Aorta (tissue), 5 donors: ENCODE measurements at regions not wholly inside any gene's neighbourhood (a gene's known extent, or its start where the extent isn't known, plus 50 kb on each side); places are given as distances from the start of the nearest gene placed in this dataset.

Experiments used
- ATAC-seq: fragments of 200-7000 bp; cut with Tn5 transposase; one replicate; pipeline ENCODE4 v1.9.1; 2022; ENCODE audit warnings: moderate library complexity; ENCODE audit not compliant: low FRiP score
- DNase-seq, 2 donors: peaks; one replicate each; pipeline ENCODE4 v3.0.0-alpha.2; 2020
- H3K27ac ChIP-seq, 2 donors: one replicate each; pipeline ENCODE4 v1.5.1; 2013; ENCODE audit warnings: low read length in 2 of 2, mild to moderate bottlenecking in 2 of 2, moderate library complexity in 2 of 2, control low read depth in 1 of 2, inconsistent platforms in 1 of 2, low read depth in 1 of 2
- H3K27me3 ChIP-seq, 2 donors: one replicate each; pipeline ENCODE4 v1.6.1; 2013; ENCODE audit warnings: control low read depth in 1 of 2, low read length in 1 of 2, mild to moderate bottlenecking in 1 of 2, moderate library complexity in 1 of 2; ENCODE audit not compliant: insufficient read depth in 2 of 2, control insufficient read depth in 1 of 2
- H3K36me3 ChIP-seq, 2 donors: one replicate each; pipeline ENCODE4 v1.6.1; 2013; ENCODE audit warnings: control low read depth in 1 of 2, low read length in 1 of 2, mild to moderate bottlenecking in 1 of 2; ENCODE audit not compliant: insufficient read depth in 2 of 2, control insufficient read depth in 1 of 2
- H3K4me1 ChIP-seq, 2 donors: one replicate each; pipeline ENCODE4 v1.6.1; 2013; ENCODE audit warnings: low read length in 2 of 2, control low read depth in 1 of 2, mild to moderate bottlenecking in 1 of 2, moderate library complexity in 1 of 2; ENCODE audit not compliant: insufficient read depth in 2 of 2, control insufficient read depth in 1 of 2
- H3K4me3 ChIP-seq, 2 donors: one replicate each; pipeline ENCODE4 v1.5.1; 2013; ENCODE audit warnings: low read length in 2 of 2, control low read depth in 1 of 2, mild to moderate bottlenecking in 1 of 2
- H3K9me3 ChIP-seq: one replicate; pipeline ENCODE4 v1.6.1; 2013; ENCODE audit warnings: mild to moderate bottlenecking, low read length; ENCODE audit not compliant: control insufficient read depth
- WGBS, 2 donors: extraction: QIAGEN DNeasy Blood & Tissue Kit; methylation state at CpG; one replicate each; pipeline ENCODE4 v1.1.7; 2013; 5-methylcytosine and 5-hydroxymethylcytosine counted together
- intact Hi-C, 2 donors: fragments of 100-400 bp; cut with DNase I; formaldehyde crosslinking; loops; one replicate each; pipeline versions ENCODE4 v1.14.2 to v1.15.0; 2022
- donor health status: healthy with polysubstance abuse.
- donor health status: Bipolar disorder and iron deficiency.
- donor health status: DM: no; HTN: no; CAD: no.
- donor health status: DM: no; HTN: no; CAD: no.
- donor health status: DM: yes; HTN: yes; CAD: no.

DNA sequence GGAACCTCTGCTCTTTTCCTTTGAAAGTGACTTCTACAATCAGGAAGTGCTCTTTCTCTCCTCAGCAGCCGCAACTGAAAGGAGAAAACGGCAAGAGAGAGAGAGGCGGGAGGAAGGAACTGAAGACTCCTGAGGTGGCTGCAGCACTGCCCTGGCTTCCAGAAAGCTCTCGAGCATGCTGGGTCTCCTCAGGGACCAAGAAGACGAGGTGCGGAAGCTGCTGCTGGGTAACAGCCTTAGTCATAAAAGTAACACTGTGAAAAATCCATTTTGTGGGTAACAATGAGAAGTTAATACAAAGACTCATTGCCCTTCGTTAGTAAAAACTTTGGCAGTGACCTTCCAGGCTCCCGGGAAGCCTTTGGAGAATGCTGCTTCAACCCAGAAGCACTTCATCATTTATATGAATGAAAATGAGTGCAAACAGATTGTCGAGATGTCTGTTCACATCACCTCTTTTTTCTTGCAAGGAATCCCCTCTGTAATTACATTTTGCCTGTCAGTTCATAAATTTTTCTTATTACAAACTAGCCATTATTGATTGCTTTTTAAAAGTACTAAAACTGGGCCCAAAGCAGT, 473.4 kb downstream of the SOX6 start:
- Histone ChIP-seq H3K27ac (no peak overlapping the region), H3K4me3 (no peak overlapping the region), H3K27me3 (no peaks in the 10 kb centered on the region), H3K36me3 (no peaks in the 10 kb centered on the region), H3K9me3 (no peaks in the 10 kb centered on the region), H3K4me1 (no peaks in the 10 kb centered on the region)
- no peak for DNase-seq
- intact Hi-C loops, result no loop called here
- ATAC-seq, result no peak
- 87 to 93% methylated on average over 9 of the region's 9 CpGs for WGBS, 2 donors

DNA sequence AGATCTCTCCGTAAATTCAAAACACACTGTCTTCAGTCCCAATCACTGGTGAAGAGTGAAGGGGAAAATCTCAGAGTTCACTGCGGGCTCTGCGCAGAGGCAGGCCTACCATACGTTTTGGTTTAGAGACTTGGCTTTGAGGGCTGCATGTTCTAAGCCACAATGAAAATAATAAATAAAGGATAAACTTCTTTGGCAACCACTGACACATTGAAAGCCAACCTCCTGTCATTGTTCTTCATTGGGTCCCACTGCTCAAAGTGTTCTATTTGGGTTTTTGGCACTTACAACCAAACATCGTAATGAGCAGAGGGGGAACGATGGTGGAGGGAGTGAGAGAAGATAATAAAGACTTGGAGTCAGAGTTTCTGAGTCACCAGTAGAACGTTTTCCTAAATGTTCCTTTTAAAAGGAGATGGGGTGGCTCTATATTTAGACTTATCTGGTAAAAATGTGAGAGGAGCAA, 472.9 kb downstream of the SOX6 start:
- ATAC-seq, result peak; percentile 30
- intact Hi-C loops, result no loop called here
- no peaks in the 10 kb centered on the region for H3K4me1 ChIP-seq
- no peak overlapping the region for H3K27ac ChIP-seq
- DNase-seq, result no peak
- H3K4me3 ChIP-seq, result no peak overlapping the region
- H3K9me3 ChIP-seq, result no peaks in the 10 kb centered on the region
- no peaks in the 10 kb centered on the region for H3K36me3 ChIP-seq
- no peaks in the 10 kb centered on the region for H3K27me3 ChIP-seq
- 37 to 39% methylated on average over 7 of the region's 7 CpGs for WGBS, 2 donors

DNA sequence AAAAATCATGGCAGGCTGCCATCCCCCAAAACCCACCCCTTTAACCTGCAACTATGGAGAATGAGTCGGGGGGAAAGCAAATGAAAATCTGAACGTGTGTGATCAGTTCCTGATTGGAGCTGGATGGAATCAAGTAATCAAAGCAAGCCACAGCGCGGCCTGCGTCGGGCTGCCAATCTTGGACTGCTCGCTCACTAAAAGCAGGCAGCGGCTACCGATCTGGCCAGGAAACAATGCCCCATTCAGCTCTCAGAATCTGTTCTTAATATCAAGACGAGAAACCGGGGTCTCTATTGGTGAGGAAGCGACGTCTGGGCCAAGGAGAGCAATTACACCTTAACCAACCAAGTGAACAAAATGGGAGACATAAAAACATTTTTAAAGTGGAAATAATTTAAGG, 472.2 kb downstream of the SOX6 start:
- no peaks in the 10 kb centered on the region for H3K27me3 ChIP-seq
- no peak overlapping the region for H3K27ac ChIP-seq
- no peak for DNase-seq
- no peaks in the 10 kb centered on the region for H3K36me3 ChIP-seq
- 88 to 92% methylated on average over 13 of the region's 13 CpGs for WGBS, 2 donors
- intact Hi-C loops, result no loop called here
- no peak overlapping the region for H3K4me3 ChIP-seq
- H3K4me1 ChIP-seq, result no peaks in the 10 kb centered on the region
- no peaks in the 10 kb centered on the region for H3K9me3 ChIP-seq
- no peak for ATAC-seq

DNA sequence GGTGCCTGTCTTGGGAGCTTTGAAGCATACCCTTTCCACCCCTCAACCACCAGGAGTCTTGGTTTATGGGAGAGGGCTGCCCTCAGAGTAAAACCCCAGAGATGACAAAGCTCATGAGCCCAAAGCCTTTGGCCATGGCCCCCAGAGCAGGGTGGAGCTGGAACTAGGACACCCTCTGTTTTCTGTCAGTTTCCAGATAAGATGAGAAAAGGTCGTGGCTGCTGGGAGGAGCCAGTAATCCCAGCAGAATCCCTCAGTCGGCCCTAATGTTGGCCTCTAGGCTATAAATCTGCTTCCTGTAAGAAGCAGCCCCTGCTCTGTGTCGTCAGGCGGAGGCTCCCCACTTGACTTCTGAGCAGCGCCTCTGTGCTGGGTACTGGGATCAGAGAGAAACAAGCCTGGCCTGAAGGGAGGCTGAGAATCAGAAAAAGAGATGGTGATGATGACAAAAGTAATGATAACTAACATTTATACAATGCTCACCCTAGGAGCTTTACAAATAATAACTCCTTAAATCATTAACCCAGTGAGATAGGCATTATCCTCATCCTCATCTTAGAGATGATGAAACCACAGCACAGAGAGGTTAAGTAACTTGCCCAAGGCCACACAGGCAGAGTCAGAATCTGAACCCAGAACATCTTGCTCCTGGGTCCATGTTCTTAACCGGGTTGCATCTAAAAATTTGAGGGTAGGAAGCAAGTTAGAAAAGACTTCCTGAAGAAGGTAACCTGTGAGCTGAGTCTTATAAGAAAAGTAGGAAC, 471.4 kb downstream of the SOX6 start:
- Histone ChIP-seq H3K4me3 (no peak overlapping the region), H3K9me3 (no peaks in the 10 kb centered on the region), H3K27me3 (no peaks in the 10 kb centered on the region), H3K27ac (no peak overlapping the region), H3K4me1 (no peaks in the 10 kb centered on the region), H3K36me3 (no peaks in the 10 kb centered on the region)
- intact Hi-C loops, result no loop called here
- no peak for ATAC-seq
- whole genome bisulfite sequencing, 2 donors, result 90% methylated on average over 6 of the region's 6 CpGs
- no peak for DNase-seq

DNA sequence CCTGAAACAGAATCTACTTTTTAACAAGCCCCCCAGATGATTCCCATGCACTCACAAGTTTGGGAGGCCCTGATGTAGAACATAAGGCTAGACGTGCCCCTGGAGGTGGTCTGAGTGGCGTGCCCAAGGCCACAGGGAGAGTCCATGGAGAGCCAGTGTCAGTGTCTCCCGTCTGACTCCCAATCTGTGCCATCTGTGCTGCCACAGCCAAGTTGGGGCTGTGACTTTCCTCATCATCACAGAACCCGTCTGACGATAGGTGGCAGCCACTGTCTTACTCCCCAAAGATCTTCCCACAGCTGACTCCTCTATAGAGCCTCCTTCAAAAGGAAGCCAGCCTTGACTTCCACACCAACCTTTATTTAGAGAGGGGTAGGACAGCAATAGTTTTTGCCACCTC, 470.5 kb downstream of the SOX6 start:
- Histone ChIP-seq H3K9me3 (no peaks in the 10 kb centered on the region), H3K4me1 (no peaks in the 10 kb centered on the region), H3K36me3 (no peaks in the 10 kb centered on the region), H3K4me3 (no peak overlapping the region), H3K27me3 (no peaks in the 10 kb centered on the region), H3K27ac (no peak overlapping the region)
- WGBS, 2 donors, result 91 to 96% methylated on average over 5 of the region's 5 CpGs
- intact Hi-C loops, result no loop called here
- DNase-seq (no peak), ATAC-seq (no peak)

DNA sequence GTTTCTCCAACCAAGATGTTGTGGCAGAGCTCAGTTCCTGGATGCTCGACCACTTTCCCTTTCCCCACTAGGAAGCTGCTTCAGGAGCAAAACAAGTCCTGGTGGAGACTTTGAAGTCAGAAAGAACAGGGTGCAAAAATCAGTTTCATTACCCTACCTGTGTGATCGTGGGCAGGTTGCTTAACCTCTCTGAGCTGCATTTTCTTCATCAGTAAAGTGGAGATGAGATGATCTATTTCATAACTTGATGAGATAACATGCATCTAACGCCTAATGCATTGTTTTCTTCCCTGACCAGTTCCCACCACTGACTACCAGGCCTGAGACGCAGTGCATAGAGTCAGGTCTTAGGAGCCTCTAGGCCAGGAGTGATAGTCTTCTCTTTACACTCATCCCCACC, 470.0 kb downstream of the SOX6 start:
- Histone ChIP-seq H3K9me3 (no peaks in the 10 kb centered on the region), H3K36me3 (no peaks in the 10 kb centered on the region), H3K27ac (no peak overlapping the region), H3K4me3 (no peak overlapping the region), H3K4me1 (no peaks in the 10 kb centered on the region), H3K27me3 (no peaks in the 10 kb centered on the region)
- intact Hi-C loops, result no loop called here
- 95% methylated on average over 4 of the region's 4 CpGs for WGBS, 2 donors
- ATAC-seq, result no peak
- DNase-seq, result no peak

DNA sequence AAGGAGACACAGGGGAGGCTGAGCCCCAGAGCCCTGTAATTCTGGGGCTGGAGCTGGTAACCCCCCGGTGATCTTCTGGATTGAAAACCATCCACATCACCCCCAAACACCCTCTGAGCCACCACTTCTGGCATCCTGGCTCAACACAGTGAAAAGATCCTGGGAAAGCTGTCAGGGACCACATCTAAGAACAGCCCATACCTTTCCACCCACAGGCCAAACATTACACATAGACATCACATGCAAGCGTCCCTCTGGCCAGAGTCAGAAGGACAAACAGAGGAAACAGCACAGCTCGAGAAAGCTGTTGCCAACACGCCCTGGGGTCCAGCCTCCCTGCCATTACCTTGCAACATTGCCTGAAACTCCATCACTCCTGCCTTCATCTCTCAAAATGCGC, 469.5 kb downstream of the SOX6 start:
- WGBS, 2 donors, result 90 to 93% methylated on average over 5 of the region's 5 CpGs
- ATAC-seq (no peak), DNase-seq (no peak)
- H3K4me3 ChIP-seq, result no peak overlapping the region
- intact Hi-C loops, result no loop called here
- no peak overlapping the region for H3K27ac ChIP-seq
- H3K36me3 ChIP-seq, result no peaks in the 10 kb centered on the region
- no peaks in the 10 kb centered on the region for H3K9me3 ChIP-seq
- H3K27me3 ChIP-seq, result no peaks in the 10 kb centered on the region
- no peaks in the 10 kb centered on the region for H3K4me1 ChIP-seq

DNA sequence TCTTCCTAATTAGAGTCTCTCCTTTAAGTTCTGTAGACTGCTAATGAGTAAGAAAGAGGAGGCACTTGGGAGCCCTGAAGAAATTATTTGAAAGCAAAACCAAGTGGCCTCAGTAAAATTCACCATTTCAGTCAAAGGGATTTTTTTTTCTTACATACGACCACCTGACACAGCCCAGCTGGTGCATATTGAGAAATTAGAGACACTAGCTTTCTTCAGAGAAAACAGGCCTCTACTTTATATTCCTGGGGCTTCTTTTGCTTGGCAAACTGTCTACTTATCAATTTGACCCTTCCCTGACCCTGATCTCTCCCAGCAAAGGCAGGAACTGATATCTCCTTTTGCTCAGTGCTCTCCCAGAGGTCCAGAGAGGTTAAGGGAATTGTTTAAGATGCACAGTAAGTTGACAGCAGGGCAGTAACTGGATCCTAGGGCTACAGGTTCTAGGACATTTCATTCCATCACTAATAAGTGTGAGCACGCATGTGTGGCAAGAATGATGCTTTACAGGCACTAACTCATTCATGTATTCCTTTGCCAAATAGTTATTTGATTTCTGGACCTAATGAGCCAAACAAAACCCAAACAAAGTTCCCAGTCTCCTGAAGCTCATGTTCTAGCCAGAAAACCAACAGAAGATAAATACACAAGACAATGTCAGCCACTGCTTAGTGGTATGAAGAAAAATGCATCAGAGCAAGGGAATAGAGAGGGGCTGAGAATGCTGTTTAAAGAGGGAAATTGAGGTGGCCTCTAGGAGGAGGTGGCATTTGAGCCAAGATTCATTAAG, 467.6 kb downstream of the SOX6 start:
- Histone ChIP-seq H3K9me3 (no peaks in the 10 kb centered on the region), H3K27me3 (no peaks in the 10 kb centered on the region), H3K36me3 (no peaks in the 10 kb centered on the region), H3K27ac (no peak overlapping the region), H3K4me1 (no peaks in the 10 kb centered on the region), H3K4me3 (no peak overlapping the region)
- DNase-seq, result no peak
- 45 to 51% methylated on average over 2 of the region's 2 CpGs for WGBS, 2 donors
- ATAC-seq, result no peak
- intact Hi-C loops, result no loop called here
